ENCODE measurements at regions not wholly inside any gene's neighbourhood (a gene's known extent, or its start where the extent isn't known, plus 50 kb on each side); places are given as distances from the start of the nearest gene placed in this dataset.

DNA sequence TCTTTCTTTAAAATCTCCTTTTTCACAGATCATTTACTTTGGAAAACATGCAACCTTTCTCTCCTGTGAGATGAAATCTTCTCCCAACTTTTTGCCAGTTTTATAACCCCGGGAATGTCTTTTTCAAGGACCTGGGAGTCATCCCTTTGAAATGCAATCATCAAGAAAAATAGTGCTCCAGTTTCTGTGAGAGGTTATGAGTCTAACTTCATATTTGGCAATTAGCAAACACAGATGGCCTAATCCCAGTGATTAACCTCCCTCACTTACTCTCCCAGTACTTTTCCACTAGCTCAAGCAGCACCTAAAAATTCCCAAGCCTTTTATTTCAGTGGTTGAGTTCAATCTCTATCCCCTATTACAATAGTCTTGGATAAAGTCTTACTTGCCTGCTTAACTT is 185.8 kb upstream of the TMEM106B start:
- no peak for ATAC-seq
- H3K36me3 ChIP-seq (replicated peaks in 1 of 2; ENCODE audit: insufficient read depth in 1 of 2, low read depth in 2 of 2): no peaks in the 10 kb centered on the region
- H3K27me3 ChIP-seq: no peaks in the 10 kb centered on the region
- H3K9me3 ChIP-seq: no peaks in the 10 kb centered on the region
- DNase-seq: no peak
- no peak overlapping the region for H3K27ac ChIP-seq
- TF ChIP-seq, protein P1, sequence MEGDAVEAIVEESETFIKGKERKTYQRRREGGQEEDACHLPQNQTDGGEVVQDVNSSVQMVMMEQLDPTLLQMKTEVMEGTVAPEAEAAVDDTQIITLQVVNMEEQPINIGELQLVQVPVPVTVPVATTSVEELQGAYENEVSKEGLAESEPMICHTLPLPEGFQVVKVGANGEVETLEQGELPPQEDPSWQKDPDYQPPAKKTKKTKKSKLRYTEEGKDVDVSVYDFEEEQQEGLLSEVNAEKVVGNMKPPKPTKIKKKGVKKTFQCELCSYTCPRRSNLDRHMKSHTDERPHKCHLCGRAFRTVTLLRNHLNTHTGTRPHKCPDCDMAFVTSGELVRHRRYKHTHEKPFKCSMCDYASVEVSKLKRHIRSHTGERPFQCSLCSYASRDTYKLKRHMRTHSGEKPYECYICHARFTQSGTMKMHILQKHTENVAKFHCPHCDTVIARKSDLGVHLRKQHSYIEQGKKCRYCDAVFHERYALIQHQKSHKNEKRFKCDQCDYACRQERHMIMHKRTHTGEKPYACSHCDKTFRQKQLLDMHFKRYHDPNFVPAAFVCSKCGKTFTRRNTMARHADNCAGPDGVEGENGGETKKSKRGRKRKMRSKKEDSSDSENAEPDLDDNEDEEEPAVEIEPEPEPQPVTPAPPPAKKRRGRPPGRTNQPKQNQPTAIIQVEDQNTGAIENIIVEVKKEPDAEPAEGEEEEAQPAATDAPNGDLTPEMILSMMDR (IDR thresholded peaks at IDR 0.05): no peak
- TF ChIP-seq POLR2A (IDR thresholded peaks at IDR 0.05): no peak
- WGBS, 2 donors: 40 to 52% methylated on average over 1 of the region's 1 CpG
- intact Hi-C loops (cut with DNase I): no loop called here
- no peak overlapping the region for H3K4me3 ChIP-seq
- no peaks in the 10 kb centered on the region for H3K4me1 ChIP-seq

DNA sequence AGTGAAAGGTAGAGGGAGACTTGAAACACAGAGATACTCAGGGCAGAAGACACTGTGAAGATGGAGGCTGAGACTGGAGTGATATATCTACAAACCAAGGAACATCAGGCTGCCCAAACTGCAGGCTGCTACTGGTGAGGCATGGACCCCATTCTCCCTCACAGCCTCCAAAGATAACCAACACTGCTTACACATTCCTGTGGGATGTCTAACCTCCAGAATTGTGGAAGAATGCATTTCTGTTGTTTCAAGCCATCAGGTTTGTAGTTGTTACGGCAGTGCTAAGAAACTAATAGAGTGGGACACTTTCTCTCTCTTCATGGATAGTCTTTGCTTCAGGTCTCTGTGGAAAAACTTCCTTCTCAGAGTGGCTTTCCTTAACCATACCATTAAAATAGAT is 182.6 kb upstream of the TMEM106B start:
- H3K4me3 ChIP-seq: no peak overlapping the region
- 80 to 90% methylated on average over 1 of the region's 1 CpG for WGBS, 2 donors
- DNase-seq (no peak), ATAC-seq (no peak)
- H3K27ac ChIP-seq: no peak overlapping the region
- intact Hi-C loops (cut with DNase I): no loop called here
- no peaks in the 10 kb centered on the region for H3K4me1 ChIP-seq
- H3K9me3 ChIP-seq: no peaks in the 10 kb centered on the region
- TF ChIP-seq, protein P1 (IDR thresholded peaks at IDR 0.05): no peak
- TF ChIP-seq POLR2A (IDR thresholded peaks at IDR 0.05): no peak
- no peaks in the 10 kb centered on the region for H3K27me3 ChIP-seq
- no peaks in the 10 kb centered on the region for H3K36me3 ChIP-seq (replicated peaks in 1 of 2; ENCODE audit: insufficient read depth in 1 of 2, low read depth in 2 of 2)

DNA sequence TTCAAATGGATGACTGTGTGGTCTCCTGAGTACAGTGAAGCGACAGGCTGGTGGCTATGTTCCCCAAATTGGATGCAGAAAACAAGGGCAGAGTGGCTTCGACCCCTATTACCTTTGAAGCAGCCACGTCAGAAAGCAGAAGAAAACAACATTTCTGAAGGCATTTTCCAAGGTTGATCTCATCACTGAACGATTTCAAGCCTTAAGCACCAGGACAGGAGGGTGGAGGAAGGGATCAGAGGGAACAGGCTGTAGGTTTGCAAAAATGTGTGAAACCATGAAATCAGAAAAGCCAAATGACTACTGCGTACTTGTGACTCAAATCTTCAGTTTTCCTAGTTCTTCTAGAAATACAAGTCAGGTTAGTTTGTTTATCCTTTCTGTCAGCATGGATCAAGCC is 181.0 kb upstream of the TMEM106B start:
- no peak for TF ChIP-seq POLR2A (IDR thresholded peaks at IDR 0.05)
- TF ChIP-seq, protein P1 (IDR thresholded peaks at IDR 0.05): no peak
- no peaks in the 10 kb centered on the region for H3K36me3 ChIP-seq (replicated peaks in 1 of 2; ENCODE audit: insufficient read depth in 1 of 2, low read depth in 2 of 2)
- no peak overlapping the region for H3K27ac ChIP-seq
- ATAC-seq (no peak), DNase-seq (no peak)
- no peaks in the 10 kb centered on the region for H3K9me3 ChIP-seq
- no peaks in the 10 kb centered on the region for H3K4me1 ChIP-seq
- no peak overlapping the region for H3K4me3 ChIP-seq
- no peaks in the 10 kb centered on the region for H3K27me3 ChIP-seq
- intact Hi-C loops (cut with DNase I): no loop called here
- 55 to 62% methylated on average over 5 of the region's 5 CpGs for WGBS, 2 donors

DNA sequence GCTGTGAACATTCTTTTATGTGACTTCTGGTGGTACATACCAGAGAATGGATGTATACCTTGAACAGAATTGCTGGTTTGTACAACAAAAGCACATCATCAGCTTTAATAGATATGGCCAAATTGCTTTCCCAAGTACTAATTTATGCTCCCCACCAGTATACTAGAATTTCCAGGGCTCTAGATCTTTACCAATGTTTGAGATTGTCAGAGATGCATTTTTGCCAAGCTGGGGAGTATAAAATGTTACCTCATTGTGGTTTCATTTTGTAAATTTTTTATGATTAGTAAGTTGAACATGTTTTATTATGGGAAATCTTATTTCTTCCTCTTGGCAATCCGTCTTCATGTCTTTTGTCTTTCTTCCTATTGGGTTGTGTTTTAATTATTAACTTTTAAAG is 179.9 kb upstream of the TMEM106B start:
- WGBS, 2 donors: 38 to 47% methylated on average over 1 of the region's 1 CpG
- intact Hi-C loops (cut with DNase I): no loop called here
- no peak for ATAC-seq

DNA sequence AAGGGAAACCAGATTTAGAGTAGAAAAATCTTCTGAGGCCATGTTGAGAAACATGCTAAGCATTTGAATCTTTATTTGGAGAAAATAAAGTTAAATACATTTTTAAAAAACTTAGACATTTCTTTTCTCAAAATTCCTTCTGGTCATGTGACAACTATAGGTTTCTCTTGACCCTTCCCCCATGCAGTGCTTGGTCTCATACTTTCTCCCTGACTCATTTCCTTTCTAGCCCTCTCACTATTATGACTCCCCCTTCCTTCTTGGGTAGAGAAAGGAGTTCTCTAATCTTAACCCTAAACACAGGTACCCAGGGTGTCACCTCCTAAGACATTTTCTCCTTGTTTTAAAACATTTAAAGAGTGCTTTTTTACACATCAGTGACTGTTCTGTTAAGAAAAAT is 179.5 kb upstream of the TMEM106B start:
- TF ChIP-seq, protein P1 (IDR thresholded peaks at IDR 0.05): no peak
- TF ChIP-seq POLR2A (IDR thresholded peaks at IDR 0.05): no peak
- DNase-seq (no peak), ATAC-seq (no peak)
- Histone ChIP-seq H3K9me3 (no peaks in the 10 kb centered on the region), H3K4me1 (no peaks in the 10 kb centered on the region), H3K27ac (no peak overlapping the region), H3K27me3 (no peaks in the 10 kb centered on the region), H3K36me3 (replicated peaks in 1 of 2; ENCODE audit: insufficient read depth in 1 of 2, low read depth in 2 of 2) (no peaks in the 10 kb centered on the region), H3K4me3 (no peak overlapping the region)
- intact Hi-C loops (cut with DNase I): no loop called here

More for the DNA sequence above, 179.9 kb upstream of the TMEM106B start:
- Histone ChIP-seq H3K36me3 (replicated peaks in 1 of 2; ENCODE audit: insufficient read depth in 1 of 2, low read depth in 2 of 2) (no peaks in the 10 kb centered on the region), H3K27ac (no peak overlapping the region), H3K4me3 (no peak overlapping the region), H3K4me1 (no peaks in the 10 kb centered on the region), H3K27me3 (no peaks in the 10 kb centered on the region), H3K9me3 (no peaks in the 10 kb centered on the region)
- no peak for DNase-seq
- TF ChIP-seq, protein P1 (IDR thresholded peaks at IDR 0.05): no peak
- no peak for TF ChIP-seq POLR2A (IDR thresholded peaks at IDR 0.05)
